ENCODE measurements at regions not wholly inside any gene's neighbourhood (a gene's known extent, or its start where the extent isn't known, plus 50 kb on each side); places are given as distances from the start of the nearest gene placed in this dataset.

DNA sequence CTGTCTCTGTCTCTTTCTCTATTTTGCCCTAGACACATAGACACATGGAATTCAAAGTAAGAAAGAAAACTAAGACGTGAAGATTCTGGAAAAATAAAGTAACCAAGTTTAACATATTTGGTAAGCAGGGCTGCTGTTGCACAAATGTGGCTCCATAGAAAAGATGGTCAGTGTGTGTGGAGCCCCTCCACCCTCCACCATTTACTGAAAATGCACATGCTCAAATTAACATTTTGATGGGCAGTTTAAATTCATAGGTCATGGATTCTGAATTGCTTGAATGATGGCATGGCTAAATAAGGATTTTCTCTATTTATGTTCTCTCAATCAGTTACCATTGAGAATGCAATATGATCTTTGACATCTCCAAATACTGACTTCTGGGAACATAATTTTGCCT, 165.5 kb upstream of the CHRM2 start:
- DNase-seq = no peak
- no peaks in the 10 kb centered on the region for H3K9me3 ChIP-seq (ENCODE audit: insufficient read depth, low read depth)

DNA sequence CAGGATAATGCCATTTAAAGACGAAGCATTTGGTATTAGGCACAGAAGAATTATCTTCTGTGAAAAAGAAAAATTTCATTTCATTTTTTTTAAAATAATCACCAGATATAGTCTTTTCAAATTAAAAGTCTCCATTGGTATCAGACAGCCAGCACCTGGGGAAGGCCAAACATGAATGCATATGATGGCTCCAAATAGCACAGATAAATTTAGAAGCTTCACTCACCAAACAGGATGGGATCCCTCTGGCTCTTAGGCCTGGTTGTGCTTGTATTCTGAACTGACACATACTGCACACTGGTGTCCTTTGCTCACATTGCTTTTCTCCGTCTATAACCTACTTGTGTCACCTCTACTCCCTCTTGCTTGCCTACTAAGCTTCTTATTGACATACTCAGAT, 169.5 kb upstream of the CHRM2 start:
- intact Hi-C loops (cut with micrococcal nuclease; ENCODE audit: unreplicated experiment) = no loop called here
- TF ChIP-seq EZH2 (IDR thresholded peaks at IDR 0.05; ENCODE audit: low read depth) = no peak
- TF ChIP-seq, protein P1, sequence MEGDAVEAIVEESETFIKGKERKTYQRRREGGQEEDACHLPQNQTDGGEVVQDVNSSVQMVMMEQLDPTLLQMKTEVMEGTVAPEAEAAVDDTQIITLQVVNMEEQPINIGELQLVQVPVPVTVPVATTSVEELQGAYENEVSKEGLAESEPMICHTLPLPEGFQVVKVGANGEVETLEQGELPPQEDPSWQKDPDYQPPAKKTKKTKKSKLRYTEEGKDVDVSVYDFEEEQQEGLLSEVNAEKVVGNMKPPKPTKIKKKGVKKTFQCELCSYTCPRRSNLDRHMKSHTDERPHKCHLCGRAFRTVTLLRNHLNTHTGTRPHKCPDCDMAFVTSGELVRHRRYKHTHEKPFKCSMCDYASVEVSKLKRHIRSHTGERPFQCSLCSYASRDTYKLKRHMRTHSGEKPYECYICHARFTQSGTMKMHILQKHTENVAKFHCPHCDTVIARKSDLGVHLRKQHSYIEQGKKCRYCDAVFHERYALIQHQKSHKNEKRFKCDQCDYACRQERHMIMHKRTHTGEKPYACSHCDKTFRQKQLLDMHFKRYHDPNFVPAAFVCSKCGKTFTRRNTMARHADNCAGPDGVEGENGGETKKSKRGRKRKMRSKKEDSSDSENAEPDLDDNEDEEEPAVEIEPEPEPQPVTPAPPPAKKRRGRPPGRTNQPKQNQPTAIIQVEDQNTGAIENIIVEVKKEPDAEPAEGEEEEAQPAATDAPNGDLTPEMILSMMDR (conservative IDR thresholded peaks at IDR 0.05) = no peak
- no peak overlapping the region for H3K27ac ChIP-seq
- no peak for DNase-seq
- CTCF ChIA-PET = no interaction called here
- H3K4me2 ChIP-seq = no peak overlapping the region
- H3K27me3 ChIP-seq (ENCODE audit: insufficient read depth, low read depth) = no peaks in the 10 kb centered on the region
- no peaks in the 10 kb centered on the region for H3K79me2 ChIP-seq (ENCODE audit: low read depth)
- POLR2A ChIA-PET (ENCODE audit: unreplicated experiment) = no interaction called here
- H2AFZ ChIP-seq = no peak overlapping the region
- no peaks in the 10 kb centered on the region for H4K20me1 ChIP-seq (ENCODE audit: insufficient read depth)
- H3K9me3 ChIP-seq (ENCODE audit: insufficient read depth, low read depth) = no peaks in the 10 kb centered on the region
- H3K4me3 ChIP-seq = no peak overlapping the region
- H3K36me3 ChIP-seq (ENCODE audit: low read depth) = no peaks in the 10 kb centered on the region
- BruUV-seq (replicated peaks) = no TSS peak
- no peaks in the 10 kb centered on the region; the same call in 1 of the 2 replicates for H3K9me2 ChIP-seq (ENCODE audit: insufficient read depth)
- no peaks in the 10 kb centered on the region for H3K4me1 ChIP-seq (replicated peaks; ENCODE audit: insufficient read depth)
- no peaks in the 10 kb centered on the region for H3F3A ChIP-seq (ENCODE audit: insufficient read depth, low read depth)

More for the DNA sequence above, 165.5 kb upstream of the CHRM2 start:
- H2AFZ ChIP-seq = no peak overlapping the region
- no peaks in the 10 kb centered on the region for H3K79me2 ChIP-seq (ENCODE audit: low read depth)
- no peak overlapping the region for H3K4me2 ChIP-seq
- no peaks in the 10 kb centered on the region; the same call in 1 of the 2 replicates for H3K9me2 ChIP-seq (ENCODE audit: insufficient read depth)
- TF ChIP-seq, protein P1 (conservative IDR thresholded peaks at IDR 0.05) = no peak
- no peak for TF ChIP-seq EZH2 (IDR thresholded peaks at IDR 0.05; ENCODE audit: low read depth)
- H3K36me3 ChIP-seq (ENCODE audit: low read depth) = no peaks in the 10 kb centered on the region
- H4K20me1 ChIP-seq (ENCODE audit: insufficient read depth) = no peaks in the 10 kb centered on the region
- no peaks in the 10 kb centered on the region for H3K27me3 ChIP-seq (ENCODE audit: insufficient read depth, low read depth)
- intact Hi-C loops (cut with micrococcal nuclease; ENCODE audit: unreplicated experiment) = no loop called here
- ChIA-PET POLR2A (ENCODE audit: unreplicated experiment) (no interaction called here), CTCF (no interaction called here)
- no peaks in the 10 kb centered on the region for H3F3A ChIP-seq (ENCODE audit: insufficient read depth, low read depth)
- H3K4me3 ChIP-seq = no peak overlapping the region
- no peaks in the 10 kb centered on the region for H3K4me1 ChIP-seq (replicated peaks; ENCODE audit: insufficient read depth)
- H3K27ac ChIP-seq = no peak overlapping the region
- BruUV-seq (replicated peaks) = no TSS peak

DNA sequence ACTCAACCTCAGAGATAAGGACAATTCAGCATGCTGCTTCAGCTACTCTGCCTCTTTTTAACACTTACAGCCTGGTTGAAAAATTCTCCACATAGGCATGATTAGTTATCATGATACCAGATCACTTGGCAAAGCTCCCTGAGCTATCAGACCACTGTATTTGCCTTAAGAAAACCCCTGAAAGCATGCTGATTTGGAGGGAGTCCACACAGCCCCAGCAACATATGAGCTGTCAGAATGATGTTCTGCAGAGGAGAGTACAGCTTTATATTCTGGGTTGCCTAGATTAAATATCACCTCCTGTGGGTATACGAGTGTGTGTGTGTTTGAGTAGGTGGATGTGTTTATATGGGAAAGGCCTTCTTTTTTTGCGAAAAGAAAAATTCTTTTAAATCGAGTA, 170.2 kb upstream of the CHRM2 start:
- Histone ChIP-seq H3F3A (ENCODE audit: insufficient read depth, low read depth) (no peaks in the 10 kb centered on the region), H3K27me3 (ENCODE audit: insufficient read depth, low read depth) (no peaks in the 10 kb centered on the region), H3K9me3 (ENCODE audit: insufficient read depth, low read depth) (no peaks in the 10 kb centered on the region), H4K20me1 (ENCODE audit: insufficient read depth) (no peaks in the 10 kb centered on the region), H3K4me2 (no peak overlapping the region), H2AFZ (no peak overlapping the region), H3K4me1 (replicated peaks; ENCODE audit: insufficient read depth) (no peaks in the 10 kb centered on the region), H3K4me3 (no peak overlapping the region), H3K79me2 (ENCODE audit: low read depth) (no peaks in the 10 kb centered on the region), H3K36me3 (ENCODE audit: low read depth) (no peaks in the 10 kb centered on the region), H3K9me2 (ENCODE audit: insufficient read depth) (no peaks in the 10 kb centered on the region; the same call in 1 of the 2 replicates), H3K27ac (no peak overlapping the region)
- no TSS peak for BruUV-seq (replicated peaks)
- ChIA-PET POLR2A (ENCODE audit: unreplicated experiment) (no interaction called here), CTCF (no interaction called here)
- TF ChIP-seq, protein P1 (conservative IDR thresholded peaks at IDR 0.05) = no peak
- TF ChIP-seq EZH2 (IDR thresholded peaks at IDR 0.05; ENCODE audit: low read depth) = no peak
- intact Hi-C loops (cut with micrococcal nuclease; ENCODE audit: unreplicated experiment) = no loop called here
- DNase-seq = no peak

Measured in PC-9 (cell line).